ENCODE measurements at regions not wholly inside any gene's neighbourhood (a gene's known extent, or its start where the extent isn't known, plus 50 kb on each side); places are given as distances from the start of the nearest gene placed in this dataset.

- H3K36me3 Mint-ChIP-seq (ENCODE audit: unreplicated experiment) = no peaks in the 10 kb centered on the region
- no peaks in the 10 kb centered on the region for H3K4me1 Mint-ChIP-seq (ENCODE audit: unreplicated experiment)
- no peaks in the 10 kb centered on the region for H3K27me3 Mint-ChIP-seq (ENCODE audit: unreplicated experiment)
- no peak for DNase-seq (ENCODE audit: extremely low spot score, unreplicated experiment)
- H3K27ac Mint-ChIP-seq (ENCODE audit: unreplicated experiment) = no peak overlapping the region
- no peak overlapping the region for H3K4me3 Mint-ChIP-seq (ENCODE audit: unreplicated experiment)
- no peak for TF ChIP-seq CTCF (IDR thresholded peaks at IDR 0.05)
- peaks cover 19% of the 10 kb centered on the region for H3K9me3 Mint-ChIP-seq (ENCODE audit: unreplicated experiment)
These were observed 181.7 kb upstream of the SYNPR start for GRCh38 chr3:63096248-63097058.

GRCh38 chr3:63097396-63097795 lies 180.7 kb upstream of the SYNPR start:
- no peak overlapping the region for H3K4me3 Mint-ChIP-seq (ENCODE audit: unreplicated experiment)
- no peak for DNase-seq (ENCODE audit: extremely low spot score, unreplicated experiment)
- peaks cover 19% of the 10 kb centered on the region for H3K9me3 Mint-ChIP-seq (ENCODE audit: unreplicated experiment)
- H3K4me1 Mint-ChIP-seq (ENCODE audit: unreplicated experiment) = no peaks in the 10 kb centered on the region
- no peak overlapping the region for H3K27ac Mint-ChIP-seq (ENCODE audit: unreplicated experiment)
- H3K27me3 Mint-ChIP-seq (ENCODE audit: unreplicated experiment) = no peaks in the 10 kb centered on the region
- TF ChIP-seq CTCF (IDR thresholded peaks at IDR 0.05) = no peak
- no peaks in the 10 kb centered on the region for H3K36me3 Mint-ChIP-seq (ENCODE audit: unreplicated experiment)

- no peaks in the 10 kb centered on the region for H3K4me1 Mint-ChIP-seq (ENCODE audit: unreplicated experiment)
- no peak overlapping the region for H3K4me3 Mint-ChIP-seq (ENCODE audit: unreplicated experiment)
- no peak overlapping the region for H3K27ac Mint-ChIP-seq (ENCODE audit: unreplicated experiment)
- no peaks in the 10 kb centered on the region for H3K27me3 Mint-ChIP-seq (ENCODE audit: unreplicated experiment)
- no peak for TF ChIP-seq CTCF (IDR thresholded peaks at IDR 0.05)
- H3K36me3 Mint-ChIP-seq (ENCODE audit: unreplicated experiment) = no peaks in the 10 kb centered on the region
- no peak for DNase-seq (ENCODE audit: extremely low spot score, unreplicated experiment)
- H3K9me3 Mint-ChIP-seq (ENCODE audit: unreplicated experiment) = peaks cover 13% of the 10 kb centered on the region
These were observed 161.2 kb upstream of the SYNPR start for GRCh38 chr3:63116922-63117321.

- no peaks in the 10 kb centered on the region for H3K27me3 Mint-ChIP-seq (ENCODE audit: unreplicated experiment)
- no peak for TF ChIP-seq CTCF (IDR thresholded peaks at IDR 0.05)
- no peak overlapping the region for H3K27ac Mint-ChIP-seq (ENCODE audit: unreplicated experiment)
- H3K36me3 Mint-ChIP-seq (ENCODE audit: unreplicated experiment) = no peaks in the 10 kb centered on the region
- no peak for DNase-seq (ENCODE audit: extremely low spot score, unreplicated experiment)
- H3K9me3 Mint-ChIP-seq (ENCODE audit: unreplicated experiment) = peaks cover 10% of the 10 kb centered on the region
- H3K4me3 Mint-ChIP-seq (ENCODE audit: unreplicated experiment) = no peak overlapping the region
- no peaks in the 10 kb centered on the region for H3K4me1 Mint-ChIP-seq (ENCODE audit: unreplicated experiment)
These were observed 154.0 kb upstream of the SYNPR start for GRCh38 chr3:63124090-63124489.

- H3K9me3 Mint-ChIP-seq (ENCODE audit: unreplicated experiment) = peaks cover 12% of the 10 kb centered on the region
- no peaks in the 10 kb centered on the region for H3K4me1 Mint-ChIP-seq (ENCODE audit: unreplicated experiment)
- H3K27me3 Mint-ChIP-seq (ENCODE audit: unreplicated experiment) = no peaks in the 10 kb centered on the region
- no peak for TF ChIP-seq CTCF (IDR thresholded peaks at IDR 0.05)
- no peak overlapping the region for H3K27ac Mint-ChIP-seq (ENCODE audit: unreplicated experiment)
- no peaks in the 10 kb centered on the region for H3K36me3 Mint-ChIP-seq (ENCODE audit: unreplicated experiment)
- no peak for DNase-seq (ENCODE audit: extremely low spot score, unreplicated experiment)
- no peak overlapping the region for H3K4me3 Mint-ChIP-seq (ENCODE audit: unreplicated experiment)
These were observed 151.6 kb upstream of the SYNPR start for GRCh38 chr3:63126530-63126929.

Measured in osteocyte (in vitro differentiated cells).